Testis (tissue), 2 donors: ENCODE measurements at regions not wholly inside any gene's neighbourhood (a gene's known extent, or its start where the extent isn't known, plus 50 kb on each side); places are given as distances from the start of the nearest gene placed in this dataset.

Experiments
- DNase-seq: peaks from one replicate; pipeline ENCODE4 v3.0.0-alpha.2; 2019
- H3K27ac ChIP-seq, 2 donors: fragments of 200-600 bp; sonication (generic); one replicate each; pipeline ENCODE4 v1.5.1; 2019
- H3K27me3 ChIP-seq: fragments of 200-600 bp; sonication (generic); one replicate; pipeline ENCODE4 v1.5.1; 2019
- H3K36me3 ChIP-seq: fragments of 200-600 bp; sonication (generic); one replicate; pipeline ENCODE4 v1.5.1; 2017; ENCODE audit warnings: low read depth; ENCODE audit errors: missing control alignments
- H3K4me1 ChIP-seq: fragments of 200-600 bp; sonication (generic); one replicate; pipeline ENCODE4 v1.5.1; 2019
- H3K4me3 ChIP-seq, 2 donors: fragments of 200-600 bp; sonication (generic); one replicate each; pipeline ENCODE4 v1.5.1; 2017 to 2019
- H3K9me3 ChIP-seq: fragments of 200-600 bp; sonication (generic); one replicate; pipeline ENCODE4 v1.5.1; 2017
- POLR2A ChIP-seq: fragments of 450-650 bp; IDR thresholded peaks from one replicate; pipeline ENCODE4 v1.6.1; 2017; ENCODE audit warnings: antibody characterized with exemption, mild to moderate bottlenecking, moderate library complexity
- WGBS, 2 donors: methylation state at CpG; one replicate each; pipeline ENCODE4 v1.1.5; 2018; 5-methylcytosine and 5-hydroxymethylcytosine counted together
- intact Hi-C: fragments of 100-400 bp; cut with DNase I; formaldehyde crosslinking; loops from one replicate; pipeline ENCODE4 v1.15.1; 2023; ENCODE audit warnings: low total_unique reads
- TF ChIP-seq, protein P1 (sequence below), 3 experiments: fragments of 450-650 bp in 2 of 3; fragments of 200-600 bp in 1 of 3; sonication (generic) in 1 of 3; IDR thresholded peaks; one replicate each; pipeline ENCODE4 v1.5.1; 2016 to 2019; ENCODE audit warnings: antibody characterized with exemption in 3 of 3, mild to moderate bottlenecking in 2 of 3, moderate library complexity in 1 of 3

DNA sequence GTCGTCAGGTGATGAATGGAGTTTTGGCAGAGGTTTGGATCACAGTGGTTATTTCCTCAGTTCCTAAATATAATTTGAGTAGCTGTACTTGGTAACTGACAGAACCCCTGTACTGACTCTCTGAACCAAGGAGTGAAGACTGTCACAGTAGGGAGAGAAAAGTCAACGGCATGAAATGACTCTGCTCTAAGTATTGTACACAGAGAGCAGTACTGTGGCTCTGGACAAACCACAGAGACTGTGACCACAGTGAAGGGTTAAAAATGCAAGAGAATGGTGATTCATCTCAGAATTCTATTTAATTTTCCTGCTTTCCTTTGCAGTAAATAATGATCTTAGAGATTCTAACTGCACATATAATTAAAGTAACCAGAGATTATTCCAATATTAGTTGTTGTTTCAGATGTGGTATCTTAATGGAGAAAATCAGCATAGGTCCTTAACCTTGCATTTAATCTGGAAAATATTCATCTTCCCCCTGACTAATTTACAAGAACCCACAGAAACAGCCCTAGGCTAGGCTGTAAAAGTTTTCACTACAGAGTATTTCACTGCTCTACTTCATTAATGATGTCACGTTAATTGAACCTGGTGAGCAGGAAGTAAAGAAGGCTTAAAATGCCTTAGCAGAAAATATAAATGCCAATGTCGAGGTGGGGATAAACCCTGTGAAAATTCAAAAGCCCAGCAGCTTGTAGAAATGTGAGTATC is 221.9 kb downstream of the LIG4 start:
- TF ChIP-seq POLR2A: no peak
- TF ChIP-seq, protein P1, sequence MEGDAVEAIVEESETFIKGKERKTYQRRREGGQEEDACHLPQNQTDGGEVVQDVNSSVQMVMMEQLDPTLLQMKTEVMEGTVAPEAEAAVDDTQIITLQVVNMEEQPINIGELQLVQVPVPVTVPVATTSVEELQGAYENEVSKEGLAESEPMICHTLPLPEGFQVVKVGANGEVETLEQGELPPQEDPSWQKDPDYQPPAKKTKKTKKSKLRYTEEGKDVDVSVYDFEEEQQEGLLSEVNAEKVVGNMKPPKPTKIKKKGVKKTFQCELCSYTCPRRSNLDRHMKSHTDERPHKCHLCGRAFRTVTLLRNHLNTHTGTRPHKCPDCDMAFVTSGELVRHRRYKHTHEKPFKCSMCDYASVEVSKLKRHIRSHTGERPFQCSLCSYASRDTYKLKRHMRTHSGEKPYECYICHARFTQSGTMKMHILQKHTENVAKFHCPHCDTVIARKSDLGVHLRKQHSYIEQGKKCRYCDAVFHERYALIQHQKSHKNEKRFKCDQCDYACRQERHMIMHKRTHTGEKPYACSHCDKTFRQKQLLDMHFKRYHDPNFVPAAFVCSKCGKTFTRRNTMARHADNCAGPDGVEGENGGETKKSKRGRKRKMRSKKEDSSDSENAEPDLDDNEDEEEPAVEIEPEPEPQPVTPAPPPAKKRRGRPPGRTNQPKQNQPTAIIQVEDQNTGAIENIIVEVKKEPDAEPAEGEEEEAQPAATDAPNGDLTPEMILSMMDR (IDR thresholded peaks at IDR 0.05): no peak
- Histone ChIP-seq H3K4me1 (no peaks in the 10 kb centered on the region), H3K36me3 (no peaks in the 10 kb centered on the region), H3K27ac (no peak overlapping the region), H3K4me3 (no peak overlapping the region), H3K27me3 (no peaks in the 10 kb centered on the region), H3K9me3 (no peaks in the 10 kb centered on the region)
- intact Hi-C loops: no loop called here
- WGBS, 2 donors: 78 to 84% methylated on average over 4 of the region's 4 CpGs
- no peak for DNase-seq

DNA sequence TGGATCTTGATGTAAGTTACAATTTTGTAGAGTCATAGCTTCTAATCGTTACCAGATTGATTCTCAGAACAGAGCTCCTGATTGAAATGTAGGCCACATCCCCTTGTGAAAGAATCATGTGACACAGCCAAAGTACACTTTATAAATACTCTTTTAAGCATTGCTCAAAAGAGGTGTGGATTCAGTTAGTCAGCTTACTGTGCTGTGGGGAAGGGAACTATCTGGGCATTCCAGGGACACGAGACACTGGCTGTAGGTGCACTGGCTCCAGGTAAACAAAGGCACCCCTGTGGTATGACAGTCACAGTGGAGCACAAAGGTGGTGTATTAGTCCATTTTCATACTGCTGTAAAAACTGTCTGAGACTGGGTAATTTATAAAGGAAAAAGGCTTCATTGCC is 222.8 kb downstream of the LIG4 start:
- Histone ChIP-seq H3K27me3 (no peaks in the 10 kb centered on the region), H3K36me3 (no peaks in the 10 kb centered on the region), H3K4me3 (no peak overlapping the region), H3K27ac (no peak overlapping the region), H3K4me1 (no peaks in the 10 kb centered on the region), H3K9me3 (no peaks in the 10 kb centered on the region)
- intact Hi-C loops: no loop called here
- no peak for DNase-seq
- TF ChIP-seq POLR2A: no peak
- TF ChIP-seq, protein P1 (IDR thresholded peaks at IDR 0.05): no peak
- 70 to 79% methylated on average over 2 of the region's 2 CpGs for WGBS, 2 donors

DNA sequence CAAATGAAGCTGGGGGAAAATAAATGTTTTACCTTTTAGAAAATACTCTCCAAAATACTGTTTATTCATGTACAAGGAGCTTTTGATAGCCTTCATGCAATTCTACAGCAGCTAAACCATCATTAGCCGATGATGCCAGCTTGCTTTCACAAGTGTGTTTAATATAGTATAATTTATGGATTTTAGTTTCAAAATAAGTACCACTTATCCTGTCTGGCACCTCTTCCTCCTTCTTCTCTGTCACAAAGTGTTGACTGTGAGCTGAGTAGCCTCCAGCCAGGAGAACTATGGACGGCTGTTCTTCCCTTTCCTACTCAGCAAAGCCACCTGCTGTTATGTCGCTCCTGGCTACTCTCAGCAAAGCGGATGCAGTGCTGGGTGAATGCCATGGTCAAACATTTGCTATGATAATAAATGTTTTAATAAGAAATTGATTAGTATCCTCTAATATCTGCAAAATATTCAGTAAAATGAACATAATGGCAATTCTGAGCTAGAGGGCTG is 238.2 kb downstream of the LIG4 start:
- no peak overlapping the region for H3K27ac ChIP-seq
- intact Hi-C loops: no loop called here
- no peaks in the 10 kb centered on the region for H3K9me3 ChIP-seq
- no peaks in the 10 kb centered on the region for H3K4me1 ChIP-seq
- H3K36me3 ChIP-seq: no peaks in the 10 kb centered on the region
- H3K27me3 ChIP-seq: no peaks in the 10 kb centered on the region
- 83% methylated on average over 4 of the region's 4 CpGs for WGBS, 2 donors
- DNase-seq: no peak
- TF ChIP-seq, protein P1 (IDR thresholded peaks at IDR 0.05): no peak
- TF ChIP-seq POLR2A: no peak
- H3K4me3 ChIP-seq: no peak overlapping the region

DNA sequence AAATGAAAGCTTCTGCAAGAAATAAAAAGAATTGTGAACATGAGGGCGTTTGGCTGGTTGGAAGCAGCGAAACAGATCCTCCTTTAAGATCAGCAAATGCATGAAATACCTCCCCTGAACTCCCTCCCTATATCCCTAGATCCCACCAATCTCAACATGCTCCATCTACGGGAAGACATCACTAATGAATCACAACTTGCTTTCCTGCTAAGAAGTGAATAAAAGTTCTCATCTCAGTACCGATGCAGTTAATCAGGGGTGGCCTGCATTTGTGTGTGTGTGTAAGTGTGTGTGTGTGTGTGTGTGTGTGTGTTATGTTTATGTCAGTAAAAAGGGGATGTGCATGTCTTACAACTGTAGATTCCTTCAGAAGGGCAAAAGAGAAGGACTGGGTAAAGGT is 238.7 kb downstream of the LIG4 start:
- Histone ChIP-seq H3K27ac (no peak overlapping the region), H3K4me1 (no peaks in the 10 kb centered on the region), H3K36me3 (no peaks in the 10 kb centered on the region), H3K4me3 (no peak overlapping the region), H3K9me3 (no peaks in the 10 kb centered on the region), H3K27me3 (no peaks in the 10 kb centered on the region)
- DNase-seq: no peak
- TF ChIP-seq, protein P1 (IDR thresholded peaks at IDR 0.05): no peak
- no peak for TF ChIP-seq POLR2A
- 76 to 78% methylated on average over 4 of the region's 4 CpGs for WGBS, 2 donors
- intact Hi-C loops: no loop called here

DNA sequence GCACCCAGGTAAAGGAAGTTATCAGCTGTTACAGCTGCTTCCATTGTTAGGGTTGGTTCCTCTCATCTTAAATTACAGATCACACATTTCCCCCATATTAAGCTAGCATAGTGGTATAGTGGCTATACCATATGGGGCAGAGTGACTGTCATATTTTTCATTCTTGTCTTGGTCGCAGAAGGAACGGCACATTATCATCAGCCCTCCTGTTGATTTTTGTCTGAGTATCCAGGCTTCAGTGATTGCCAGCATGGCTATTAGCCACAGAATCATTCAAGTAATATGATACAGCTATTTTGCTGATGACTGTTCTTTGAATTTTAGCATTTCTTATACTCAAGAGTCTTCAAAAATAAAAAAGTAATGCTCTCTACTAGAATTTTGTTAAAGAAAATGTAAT is 240.9 kb downstream of the LIG4 start:
- H3K27me3 ChIP-seq: no peaks in the 10 kb centered on the region
- H3K9me3 ChIP-seq: no peaks in the 10 kb centered on the region
- H3K36me3 ChIP-seq: no peaks in the 10 kb centered on the region
- no peak for DNase-seq
- H3K4me1 ChIP-seq: no peaks in the 10 kb centered on the region
- 76 to 97% methylated on average over 2 of the region's 2 CpGs for WGBS, 2 donors
- H3K27ac ChIP-seq: no peak overlapping the region
- TF ChIP-seq, protein P1 (IDR thresholded peaks at IDR 0.05): no peak
- no peak for TF ChIP-seq POLR2A
- no peak overlapping the region for H3K4me3 ChIP-seq
- intact Hi-C loops: no loop called here
